ENCODE measurements at regions not wholly inside any gene's neighbourhood (a gene's known extent, or its start where the extent isn't known, plus 50 kb on each side); places are given as distances from the start of the nearest gene placed in this dataset.

DNA sequence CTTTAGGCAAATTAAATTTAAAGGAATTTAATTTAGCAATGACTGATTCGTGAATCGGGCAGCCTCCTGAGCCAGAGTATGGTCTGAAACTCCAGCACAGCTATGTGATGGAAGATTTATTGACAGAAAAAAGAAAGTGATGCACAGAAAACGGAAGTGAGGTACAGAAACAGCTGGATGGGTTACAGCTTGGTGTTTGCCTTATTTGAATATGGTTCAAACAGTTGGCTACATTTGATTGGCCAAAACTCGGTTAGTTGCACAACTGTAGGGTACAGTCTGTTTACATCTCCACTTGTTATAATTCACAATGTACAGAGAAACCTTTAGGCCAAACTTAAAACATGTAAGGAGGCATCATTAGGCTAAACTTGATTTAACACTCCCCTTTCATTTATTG, 1716.1 kb upstream of the C9orf72 start:
- TF ChIP-seq POLR2A (conservative IDR thresholded peaks at IDR 0.05), result no peak
- TF ChIP-seq POLR2AphosphoS5 (IDR thresholded peaks at IDR 0.05; ENCODE audit: control insufficient read depth, insufficient read depth, low read depth, low read length), result no peak
- TF ChIP-seq, protein P1, sequence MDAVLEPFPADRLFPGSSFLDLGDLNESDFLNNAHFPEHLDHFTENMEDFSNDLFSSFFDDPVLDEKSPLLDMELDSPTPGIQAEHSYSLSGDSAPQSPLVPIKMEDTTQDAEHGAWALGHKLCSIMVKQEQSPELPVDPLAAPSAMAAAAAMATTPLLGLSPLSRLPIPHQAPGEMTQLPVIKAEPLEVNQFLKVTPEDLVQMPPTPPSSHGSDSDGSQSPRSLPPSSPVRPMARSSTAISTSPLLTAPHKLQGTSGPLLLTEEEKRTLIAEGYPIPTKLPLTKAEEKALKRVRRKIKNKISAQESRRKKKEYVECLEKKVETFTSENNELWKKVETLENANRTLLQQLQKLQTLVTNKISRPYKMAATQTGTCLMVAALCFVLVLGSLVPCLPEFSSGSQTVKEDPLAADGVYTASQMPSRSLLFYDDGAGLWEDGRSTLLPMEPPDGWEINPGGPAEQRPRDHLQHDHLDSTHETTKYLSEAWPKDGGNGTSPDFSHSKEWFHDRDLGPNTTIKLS (IDR thresholded peaks at IDR 0.05; ENCODE audit: borderline replicate concordance, low read depth), result no peak
- no peak for TF ChIP-seq ARNT (IDR thresholded peaks at IDR 0.05)
- TF ChIP-seq, protein P2, sequence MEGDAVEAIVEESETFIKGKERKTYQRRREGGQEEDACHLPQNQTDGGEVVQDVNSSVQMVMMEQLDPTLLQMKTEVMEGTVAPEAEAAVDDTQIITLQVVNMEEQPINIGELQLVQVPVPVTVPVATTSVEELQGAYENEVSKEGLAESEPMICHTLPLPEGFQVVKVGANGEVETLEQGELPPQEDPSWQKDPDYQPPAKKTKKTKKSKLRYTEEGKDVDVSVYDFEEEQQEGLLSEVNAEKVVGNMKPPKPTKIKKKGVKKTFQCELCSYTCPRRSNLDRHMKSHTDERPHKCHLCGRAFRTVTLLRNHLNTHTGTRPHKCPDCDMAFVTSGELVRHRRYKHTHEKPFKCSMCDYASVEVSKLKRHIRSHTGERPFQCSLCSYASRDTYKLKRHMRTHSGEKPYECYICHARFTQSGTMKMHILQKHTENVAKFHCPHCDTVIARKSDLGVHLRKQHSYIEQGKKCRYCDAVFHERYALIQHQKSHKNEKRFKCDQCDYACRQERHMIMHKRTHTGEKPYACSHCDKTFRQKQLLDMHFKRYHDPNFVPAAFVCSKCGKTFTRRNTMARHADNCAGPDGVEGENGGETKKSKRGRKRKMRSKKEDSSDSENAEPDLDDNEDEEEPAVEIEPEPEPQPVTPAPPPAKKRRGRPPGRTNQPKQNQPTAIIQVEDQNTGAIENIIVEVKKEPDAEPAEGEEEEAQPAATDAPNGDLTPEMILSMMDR (IDR thresholded peaks at IDR 0.05 in 2 of 3, conservative IDR thresholded peaks at IDR 0.05 in 1 of 3; ENCODE audit: insufficient read depth in 2 of 3, low read depth in 1 of 3, low read length in 3 of 3), result no peak
- TF ChIP-seq, protein P3, sequence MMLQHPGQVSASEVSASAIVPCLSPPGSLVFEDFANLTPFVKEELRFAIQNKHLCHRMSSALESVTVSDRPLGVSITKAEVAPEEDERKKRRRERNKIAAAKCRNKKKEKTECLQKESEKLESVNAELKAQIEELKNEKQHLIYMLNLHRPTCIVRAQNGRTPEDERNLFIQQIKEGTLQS (IDR thresholded peaks at IDR 0.05), result no peak
- TF ChIP-seq, protein P3 (CRISPR knock-in tag; conservative IDR thresholded peaks at IDR 0.05), result no peak
- TF ChIP-seq POLR2B (IDR thresholded peaks at IDR 0.05; ENCODE audit: low read depth, partially characterized antibody), result no peak
- no peak for TF ChIP-seq WHSC1 (IDR thresholded peaks at IDR 0.05; ENCODE audit: low read length)
- no peak for TF ChIP-seq POLR2AphosphoS2 (IDR thresholded peaks at IDR 0.05; ENCODE audit: low read length)
- TF ChIP-seq PHF21A (IDR thresholded peaks at IDR 0.05; ENCODE audit: borderline replicate concordance, low read depth), result no peak
- TF ChIP-seq NFIC (IDR thresholded peaks at IDR 0.05), result no peak
- no peak for TF ChIP-seq ZNF561 (CRISPR knock-in tag; conservative IDR thresholded peaks at IDR 0.05)
- TF ChIP-seq, protein P4, sequence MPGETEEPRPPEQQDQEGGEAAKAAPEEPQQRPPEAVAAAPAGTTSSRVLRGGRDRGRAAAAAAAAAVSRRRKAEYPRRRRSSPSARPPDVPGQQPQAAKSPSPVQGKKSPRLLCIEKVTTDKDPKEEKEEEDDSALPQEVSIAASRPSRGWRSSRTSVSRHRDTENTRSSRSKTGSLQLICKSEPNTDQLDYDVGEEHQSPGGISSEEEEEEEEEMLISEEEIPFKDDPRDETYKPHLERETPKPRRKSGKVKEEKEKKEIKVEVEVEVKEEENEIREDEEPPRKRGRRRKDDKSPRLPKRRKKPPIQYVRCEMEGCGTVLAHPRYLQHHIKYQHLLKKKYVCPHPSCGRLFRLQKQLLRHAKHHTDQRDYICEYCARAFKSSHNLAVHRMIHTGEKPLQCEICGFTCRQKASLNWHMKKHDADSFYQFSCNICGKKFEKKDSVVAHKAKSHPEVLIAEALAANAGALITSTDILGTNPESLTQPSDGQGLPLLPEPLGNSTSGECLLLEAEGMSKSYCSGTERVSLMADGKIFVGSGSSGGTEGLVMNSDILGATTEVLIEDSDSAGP (CRISPR knock-in tag; IDR thresholded peaks at IDR 0.05), result no peak
- TF ChIP-seq EHMT2 (IDR thresholded peaks at IDR 0.05), result no peak

Measured in K562 (cell line).